ENCODE measurements at regions not wholly inside any gene's neighbourhood (a gene's known extent, or its start where the extent isn't known, plus 50 kb on each side); places are given as distances from the start of the nearest gene placed in this dataset.

DNA sequence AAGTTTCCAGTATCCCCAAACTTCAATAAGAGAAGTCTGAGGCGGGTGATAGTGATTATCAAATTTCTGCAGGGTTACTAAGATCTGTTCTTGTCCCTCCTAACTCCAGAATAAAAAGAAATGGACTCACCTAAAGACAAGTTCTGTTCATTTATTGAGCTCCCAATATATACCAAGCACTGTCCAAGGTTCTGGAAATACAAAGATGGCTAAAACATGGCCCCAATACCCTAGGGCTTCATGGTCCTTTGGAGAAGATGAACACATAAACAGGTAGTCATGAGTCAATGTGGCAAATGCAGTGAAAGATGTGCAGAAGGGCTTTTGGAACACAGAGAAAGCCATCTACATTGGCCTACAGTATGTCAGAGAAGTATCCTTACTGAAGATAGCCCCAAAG, 231.2 kb downstream of the PPP1R2C start (continued):
- TF ChIP-seq NRF1 (conservative IDR thresholded peaks at IDR 0.05 in 1 of 2, IDR thresholded peaks at IDR 0.05 in 1 of 2) (no peak), SRSF9 (IDR thresholded peaks at IDR 0.05; ENCODE audit: borderline replicate concordance, low read depth, low read length) (no peak), MECOM (CRISPR knock-in tag; IDR thresholded peaks at IDR 0.05) (no peak), RFX1 (IDR thresholded peaks at IDR 0.05) (no peak), RHOXF2B (CRISPR knock-in tag; conservative IDR thresholded peaks at IDR 0.05) (no peak), NFE2 (IDR thresholded peaks at IDR 0.05; ENCODE audit: low read depth) (no peak)

DNA sequence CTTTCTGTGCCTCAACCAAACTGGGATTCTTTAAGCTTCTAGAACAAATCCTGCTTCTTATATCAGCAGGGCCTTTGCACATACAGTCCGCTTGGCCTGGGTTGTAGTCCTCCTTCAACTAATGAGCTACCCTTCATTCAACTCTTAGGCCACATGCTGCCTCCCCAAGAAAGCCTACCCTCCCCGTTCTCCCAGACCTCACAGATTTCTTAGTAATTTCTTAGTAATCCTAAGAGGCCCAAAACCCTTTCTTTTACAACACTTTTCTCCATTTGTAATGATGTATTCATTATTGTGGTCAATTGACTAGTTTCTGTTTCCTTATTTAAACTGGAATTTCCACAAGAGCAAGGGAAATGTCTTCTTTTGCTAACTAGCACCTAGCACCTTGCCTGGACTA, 233.1 kb downstream of the PPP1R2C start:
- H3K9me3 ChIP-seq (replicated peaks; ENCODE audit: control insufficient read depth, insufficient read depth, low read depth, low read length) = no peaks in the 10 kb centered on the region
- no peak overlapping the region for H3K4me2 ChIP-seq (ENCODE audit: insufficient read depth, low read length)
- FAIRE-seq = no peak
- no peak overlapping the region for H3K9ac ChIP-seq (ENCODE audit: insufficient read depth in 1 of 2, low read depth in 2 of 2, low read length in 2 of 2)
- no peaks in the 10 kb centered on the region for H3K36me3 ChIP-seq (ENCODE audit: control insufficient read depth, insufficient read depth, low read length)
- no peaks in the 10 kb centered on the region for H3K4me1 ChIP-seq (replicated peaks in 1 of 2; ENCODE audit: control insufficient read depth in 2 of 2, insufficient read depth in 2 of 2, low read length in 2 of 2)
- intact Hi-C loops (cut with micrococcal nuclease) (no loop called here), in situ Hi-C loops (cut with MboI) (no loop called here)
- WGBS (ENCODE audit: insufficient coverage, low coverage, missing lambda C conversion rate) = 0% methylated on average over 2 of the region's 2 CpGs
- no peak overlapping the region for H3K4me3 ChIP-seq
- BruUV-seq (replicated peaks) = no TSS peak
- H4K20me1 ChIP-seq (replicated peaks; ENCODE audit: control insufficient read depth, insufficient read depth, low read length) = no peaks in the 10 kb centered on the region
- CTCF ChIA-PET (ENCODE audit: low intra/inter-chr PET ratio) = no interaction called here
- H2AFZ ChIP-seq (ENCODE audit: low read depth, low read length) = no peak overlapping the region
- no peak for DNase-seq (ENCODE audit: extremely low read depth in 1 of 4, low spot score in 3 of 4)
- H3K27ac ChIP-seq (ENCODE audit: extremely low read depth, low read depth, low read length) = no peak overlapping the region
- POLR2A ChIA-PET = no interaction called here
- no peaks in the 10 kb centered on the region for H3K27me3 ChIP-seq (ENCODE audit: control insufficient read depth in 2 of 2, insufficient read depth in 2 of 2, low read length in 2 of 2)
- H3K9me1 ChIP-seq (ENCODE audit: control insufficient read depth, insufficient read depth, low read length) = no peaks in the 10 kb centered on the region
- no peaks in the 10 kb centered on the region for H3K79me2 ChIP-seq (ENCODE audit: control insufficient read depth, insufficient read depth, low read length)
- ATAC-seq = no peak
- TF ChIP-seq TCF7 (IDR thresholded peaks at IDR 0.05; ENCODE audit: borderline replicate concordance) = no peak
- TF ChIP-seq SRF (CRISPR knock-in tag; IDR thresholded peaks at IDR 0.05) = no peak
- no peak for TF ChIP-seq EWSR1 (IDR thresholded peaks at IDR 0.05; ENCODE audit: borderline replicate concordance, low read depth, partially characterized antibody)
- no peak for TF ChIP-seq ZNF274 (IDR thresholded peaks at IDR 0.05; ENCODE audit: borderline replicate concordance, low read depth, low read length)
- no peak for TF ChIP-seq KLF16 (IDR thresholded peaks at IDR 0.05)
- TF ChIP-seq, protein P1, sequence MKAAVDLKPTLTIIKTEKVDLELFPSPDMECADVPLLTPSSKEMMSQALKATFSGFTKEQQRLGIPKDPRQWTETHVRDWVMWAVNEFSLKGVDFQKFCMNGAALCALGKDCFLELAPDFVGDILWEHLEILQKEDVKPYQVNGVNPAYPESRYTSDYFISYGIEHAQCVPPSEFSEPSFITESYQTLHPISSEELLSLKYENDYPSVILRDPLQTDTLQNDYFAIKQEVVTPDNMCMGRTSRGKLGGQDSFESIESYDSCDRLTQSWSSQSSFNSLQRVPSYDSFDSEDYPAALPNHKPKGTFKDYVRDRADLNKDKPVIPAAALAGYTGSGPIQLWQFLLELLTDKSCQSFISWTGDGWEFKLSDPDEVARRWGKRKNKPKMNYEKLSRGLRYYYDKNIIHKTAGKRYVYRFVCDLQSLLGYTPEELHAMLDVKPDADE (conservative IDR thresholded peaks at IDR 0.05; ENCODE audit: control insufficient read depth, low read depth, low read length) = no peak
- no peak for TF ChIP-seq ZNF316 (IDR thresholded peaks at IDR 0.05)
- TF ChIP-seq TEAD1 (CRISPR knock-in tag; IDR thresholded peaks at IDR 0.05) = no peak
- TF ChIP-seq BRCA1 (IDR thresholded peaks at IDR 0.05) = no peak
- TF ChIP-seq BRCA1 (CRISPR knock-in tag; IDR thresholded peaks at IDR 0.05) = no peak
- TF ChIP-seq RBM17 (IDR thresholded peaks at IDR 0.05; ENCODE audit: borderline replicate concordance, low read depth, low read length) = no peak
- TF ChIP-seq PHF20 (IDR thresholded peaks at IDR 0.05; ENCODE audit: partially characterized antibody) = no peak
- no peak for TF ChIP-seq ZNF324 (CRISPR knock-in tag; IDR thresholded peaks at IDR 0.05)
- no peak for TF ChIP-seq TAF9B (IDR thresholded peaks at IDR 0.05; ENCODE audit: partially characterized antibody)
- TF ChIP-seq PHF8 (IDR thresholded peaks at IDR 0.05; ENCODE audit: borderline replicate concordance, low read length) = no peak
- no peak for TF ChIP-seq ARID1B (IDR thresholded peaks at IDR 0.05)
- TF ChIP-seq, protein P2, sequence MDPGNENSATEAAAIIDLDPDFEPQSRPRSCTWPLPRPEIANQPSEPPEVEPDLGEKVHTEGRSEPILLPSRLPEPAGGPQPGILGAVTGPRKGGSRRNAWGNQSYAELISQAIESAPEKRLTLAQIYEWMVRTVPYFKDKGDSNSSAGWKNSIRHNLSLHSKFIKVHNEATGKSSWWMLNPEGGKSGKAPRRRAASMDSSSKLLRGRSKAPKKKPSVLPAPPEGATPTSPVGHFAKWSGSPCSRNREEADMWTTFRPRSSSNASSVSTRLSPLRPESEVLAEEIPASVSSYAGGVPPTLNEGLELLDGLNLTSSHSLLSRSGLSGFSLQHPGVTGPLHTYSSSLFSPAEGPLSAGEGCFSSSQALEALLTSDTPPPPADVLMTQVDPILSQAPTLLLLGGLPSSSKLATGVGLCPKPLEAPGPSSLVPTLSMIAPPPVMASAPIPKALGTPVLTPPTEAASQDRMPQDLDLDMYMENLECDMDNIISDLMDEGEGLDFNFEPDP (CRISPR knock-in tag; IDR thresholded peaks at IDR 0.05) = no peak
- TF ChIP-seq ZNF707 (CRISPR knock-in tag; conservative IDR thresholded peaks at IDR 0.05) = no peak
